Mesenchymal stem cell (in vitro differentiated cells and primary cell): ENCODE measurements at regions not wholly inside any gene's neighbourhood (a gene's known extent, or its start where the extent isn't known, plus 50 kb on each side); places are given as distances from the start of the nearest gene placed in this dataset.

ENCODE experiments used
- DNase-seq: peaks from one replicate; pipeline ENCODE4 v3.0.0-alpha.2; 2013
- H2AFZ ChIP-seq: one replicate; pipeline ENCODE4 v1.6.1; 2013; ENCODE audit warnings: low read depth, mild to moderate bottlenecking, control low read depth, inconsistent platforms, low read length, moderate library complexity
- H2AK5ac ChIP-seq: 2 replicates; pipeline ENCODE4 v1.6.1; 2013; ENCODE audit warnings: low read length, moderate library complexity, mild to moderate bottlenecking, inconsistent platforms; ENCODE audit not compliant: severe bottlenecking
- H2BK120ac ChIP-seq: one replicate; pipeline ENCODE4 v1.6.1; 2013; ENCODE audit warnings: low read depth, mild to moderate bottlenecking, inconsistent platforms, low read length, moderate library complexity
- H2BK12ac ChIP-seq, 2 experiments: one replicate each; pipeline ENCODE4 v1.6.1; 2013; ENCODE audit warnings: inconsistent platforms in 2 of 2, low read length in 2 of 2, mild to moderate bottlenecking in 2 of 2, moderate library complexity in 2 of 2, control low read depth in 1 of 2
- H2BK15ac ChIP-seq: one replicate; pipeline ENCODE4 v1.6.1; 2013; ENCODE audit warnings: mild to moderate bottlenecking, low read depth, inconsistent platforms; ENCODE audit not compliant: poor library complexity, severe bottlenecking
- H2BK5ac ChIP-seq: 2 replicates; pipeline ENCODE4 v1.6.1; 2013; ENCODE audit warnings: low read depth, mild to moderate bottlenecking, low read length, control low read depth, inconsistent platforms; ENCODE audit not compliant: poor library complexity, severe bottlenecking
- H3K14ac ChIP-seq, 2 experiments: one replicate each; pipeline ENCODE4 v1.6.1; 2013; ENCODE audit warnings: inconsistent platforms in 2 of 2, low read length in 2 of 2, control low read depth in 1 of 2, mild to moderate bottlenecking in 1 of 2, moderate library complexity in 1 of 2
- H3K18ac ChIP-seq, 2 experiments: one replicate each; pipeline ENCODE4 v1.6.1; 2013; ENCODE audit warnings: inconsistent platforms in 2 of 2, low read length in 2 of 2, control low read depth in 1 of 2, low read depth in 1 of 2, mild to moderate bottlenecking in 1 of 2
- H3K23ac ChIP-seq, 2 experiments: one replicate each; pipeline ENCODE4 v1.6.1; 2013; ENCODE audit warnings: inconsistent platforms in 2 of 2, low read length in 2 of 2, mild to moderate bottlenecking in 2 of 2, moderate library complexity in 2 of 2, control low read depth in 1 of 2
- H3K27ac ChIP-seq: 2 replicates; pipeline ENCODE4 v1.5.1; 2013; ENCODE audit warnings: mild to moderate bottlenecking, moderate library complexity, low read length, control low read depth, inconsistent platforms; ENCODE audit not compliant: poor library complexity, severe bottlenecking
- H3K27me3 ChIP-seq, 2 experiments: 2 replicates each; pipeline versions ENCODE4 v1.6.1 to v1.7.0; 2013; ENCODE audit warnings: low read length in 2 of 2, mild to moderate bottlenecking in 2 of 2, moderate library complexity in 2 of 2, control low read depth in 1 of 2, inconsistent platforms in 1 of 2; ENCODE audit not compliant: control insufficient read depth in 1 of 2, insufficient read depth in 1 of 2
- H3K36me3 ChIP-seq, 2 experiments: 2 replicates each; pipeline versions ENCODE4 v1.6.1 to v1.7.0; 2013; ENCODE audit warnings: low read length in 2 of 2, control low read depth in 1 of 2, inconsistent platforms in 1 of 2, low read depth in 1 of 2, mild to moderate bottlenecking in 1 of 2; ENCODE audit not compliant: insufficient read depth in 2 of 2, control insufficient read depth in 1 of 2
- H3K4ac ChIP-seq, 2 experiments: one replicate each; pipeline ENCODE4 v1.6.1; 2013; ENCODE audit warnings: inconsistent platforms in 2 of 2, low read length in 2 of 2, mild to moderate bottlenecking in 2 of 2, moderate library complexity in 2 of 2, control low read depth in 1 of 2, low read depth in 1 of 2
- H3K4me1 ChIP-seq: 2 replicates; pipeline ENCODE4 v1.6.1; 2013; ENCODE audit warnings: low read depth, low read length, control low read depth; ENCODE audit not compliant: control insufficient read depth, insufficient read depth
- H3K4me2 ChIP-seq: 2 replicates; pipeline ENCODE4 v1.6.1; 2013; ENCODE audit warnings: low read length, mild to moderate bottlenecking, inconsistent platforms; ENCODE audit not compliant: poor library complexity, severe bottlenecking
- H3K4me3 ChIP-seq, 2 experiments: 2 replicates each; pipeline versions ENCODE4 v1.5.1 to v1.7.0; 2013; ENCODE audit warnings: low read length in 2 of 2, mild to moderate bottlenecking in 2 of 2, control low read depth in 1 of 2, low read depth in 1 of 2; ENCODE audit not compliant: insufficient read depth in 1 of 2
- H3K79me1 ChIP-seq: replicated peaks from 2 replicates; pipeline ENCODE4 v1.6.1; 2013; ENCODE audit warnings: mild to moderate bottlenecking, control low read depth, low read length, inconsistent platforms; ENCODE audit not compliant: poor library complexity, severe bottlenecking
- H3K9ac ChIP-seq: 2 replicates; pipeline ENCODE4 v1.7.0; 2013; ENCODE audit warnings: mild to moderate bottlenecking, low read length, moderate library complexity
- H3K9me3 ChIP-seq: 2 replicates; pipeline ENCODE4 v1.7.0; 2013; ENCODE audit warnings: mild to moderate bottlenecking, low read length; ENCODE audit not compliant: control insufficient read depth
- H4K8ac ChIP-seq: one replicate; pipeline ENCODE4 v1.6.1; 2013; ENCODE audit warnings: inconsistent platforms, mild to moderate bottlenecking, low read length, moderate library complexity
- H4K91ac ChIP-seq: one replicate; pipeline ENCODE4 v1.6.1; 2013; ENCODE audit warnings: mild to moderate bottlenecking, low read length, inconsistent platforms
- WGBS: methylation state at CpG from one replicate; pipeline ENCODE4 v1.1.7; 2013; ENCODE audit warnings: mixed read lengths; 5-methylcytosine and 5-hydroxymethylcytosine counted together

DNA sequence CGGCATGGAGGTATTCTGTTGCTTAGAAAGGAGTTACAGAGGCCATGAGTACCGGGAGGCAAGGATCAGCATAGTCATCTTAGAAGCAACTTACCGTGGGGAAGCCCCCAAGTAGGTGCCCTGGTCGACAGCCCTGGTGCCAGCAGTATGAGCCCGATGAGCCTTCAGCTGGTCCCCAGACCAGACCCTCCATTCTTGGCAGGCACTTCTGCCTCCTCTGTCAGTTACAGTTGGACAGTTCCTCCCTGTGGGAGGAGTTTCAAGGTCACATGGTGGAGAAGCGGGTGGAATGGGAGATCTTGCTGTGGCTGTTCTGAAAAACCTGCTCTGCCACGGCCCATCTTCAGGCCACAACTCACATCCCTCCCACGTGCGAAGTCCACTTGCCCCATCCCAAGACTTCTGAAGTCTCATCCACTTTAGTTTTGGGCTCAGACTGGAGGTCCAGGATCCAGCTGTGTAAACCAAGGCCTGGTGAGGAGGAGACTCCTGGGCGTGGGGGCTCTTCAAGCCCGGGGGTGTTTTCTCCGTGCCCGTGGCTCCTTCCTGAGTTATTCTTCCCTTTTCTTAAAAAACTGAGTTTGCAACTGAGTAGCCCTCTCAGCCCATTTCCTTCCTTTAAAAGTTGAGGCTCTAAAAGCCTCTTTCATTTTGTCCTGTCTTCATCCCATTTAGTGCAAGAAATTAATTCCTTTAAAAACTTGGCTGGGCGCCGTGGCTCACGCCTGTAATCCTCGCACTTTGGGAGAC, 133.5 kb downstream of the SEC14L1 start:
- H3K9ac ChIP-seq = no peak overlapping the region
- no peak overlapping the region for H3K27ac ChIP-seq
- H2BK120ac ChIP-seq = no peak overlapping the region
- H2BK5ac ChIP-seq = no peak overlapping the region
- H3K4me2 ChIP-seq = no peak overlapping the region
- H3K23ac ChIP-seq = no peak overlapping the region
- H3K4me1 ChIP-seq = peaks cover 2% of the 10 kb centered on the region
- H3K4me3 ChIP-seq = no peak overlapping the region
- peak overlapping the region; percentile 3 for H2BK15ac ChIP-seq
- H3K79me1 ChIP-seq = no peaks in the 10 kb centered on the region
- H4K8ac ChIP-seq = no peak overlapping the region
- H3K14ac ChIP-seq = no peak overlapping the region
- no peak overlapping the region for H3K4ac ChIP-seq
- WGBS = 96% methylated on average over 16 of the region's 17 CpGs
- no peak overlapping the region for H3K18ac ChIP-seq
- H4K91ac ChIP-seq = no peak overlapping the region
- H3K27me3 ChIP-seq = no peaks in the 10 kb centered on the region
- H3K36me3 ChIP-seq = no peaks in the 10 kb centered on the region
- H2AFZ ChIP-seq = no peak overlapping the region
- no peak overlapping the region for H2BK12ac ChIP-seq
- no peak for DNase-seq
- peaks cover 3% of the 10 kb centered on the region for H3K9me3 ChIP-seq
- H2AK5ac ChIP-seq = no peak overlapping the region

DNA sequence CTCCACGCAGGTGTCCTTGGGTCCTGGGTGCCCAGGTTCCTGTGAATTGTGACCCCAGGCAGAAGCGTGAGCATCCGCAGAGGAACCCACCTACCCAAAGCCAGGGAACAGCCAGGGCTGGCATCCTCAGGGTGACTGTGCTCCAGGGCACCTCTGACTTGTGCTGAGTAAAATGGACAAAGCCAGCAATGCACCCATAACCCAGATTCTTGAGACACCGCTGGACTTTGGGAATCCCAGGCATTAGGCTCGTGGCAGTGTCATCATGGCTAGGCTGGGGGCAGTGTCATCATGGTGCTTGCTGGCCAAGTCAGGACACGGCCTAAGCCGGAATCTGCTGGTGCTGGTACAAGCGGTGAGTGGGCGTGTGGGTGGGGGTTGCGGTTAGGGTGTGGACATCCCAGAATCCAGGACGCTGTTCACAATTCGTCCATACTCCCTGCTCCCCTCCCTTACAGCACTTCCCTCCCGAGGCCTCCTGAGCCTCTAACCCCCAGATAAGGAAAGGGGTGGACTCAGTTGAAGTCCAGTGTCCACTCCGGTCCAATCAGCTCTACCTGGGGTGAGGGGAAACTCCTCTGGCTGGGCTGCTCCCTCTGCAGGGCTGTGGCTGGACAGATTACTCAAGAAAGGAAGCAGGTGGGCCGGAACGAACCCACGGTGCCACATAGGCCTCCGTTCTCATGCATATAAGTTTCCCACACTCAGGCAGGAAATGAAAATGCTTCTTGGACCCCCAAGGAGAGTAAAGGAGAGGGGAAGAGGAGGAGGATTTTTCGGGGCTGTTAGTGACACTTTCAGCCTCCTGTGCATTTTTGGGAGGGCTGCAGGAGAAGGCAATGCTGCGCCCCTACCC, 138.9 kb downstream of the SEC14L1 start:
- H3K14ac ChIP-seq = no peak overlapping the region
- no peak overlapping the region for H3K23ac ChIP-seq
- H4K8ac ChIP-seq = no peak overlapping the region
- no peak overlapping the region for H3K4ac ChIP-seq
- H3K36me3 ChIP-seq = peaks cover 0 to 5% of the 10 kb centered on the region in 2 experiments
- no peak overlapping the region for H3K27ac ChIP-seq
- H3K4me3 ChIP-seq = no peak overlapping the region
- H2BK15ac ChIP-seq = no peak overlapping the region
- no peak overlapping the region for H3K9ac ChIP-seq
- no peak overlapping the region for H3K18ac ChIP-seq
- H2BK5ac ChIP-seq = no peak overlapping the region
- H3K27me3 ChIP-seq = no peaks in the 10 kb centered on the region
- no peak overlapping the region for H3K4me2 ChIP-seq
- H2BK12ac ChIP-seq = no peak overlapping the region
- peak overlapping the region; percentile 14 for H4K91ac ChIP-seq
- H3K79me1 ChIP-seq = peaks cover 7% of the 10 kb centered on the region
- H2BK120ac ChIP-seq = no peak overlapping the region
- DNase-seq = peak; percentile 16
- peak overlapping the region; percentile 18 for H2AK5ac ChIP-seq
- 81% methylated on average over 13 of the region's 20 CpGs for WGBS
- no peaks in the 10 kb centered on the region for H3K9me3 ChIP-seq
- peaks cover 28% of the 10 kb centered on the region for H3K4me1 ChIP-seq
- H2AFZ ChIP-seq = no peak overlapping the region

DNA sequence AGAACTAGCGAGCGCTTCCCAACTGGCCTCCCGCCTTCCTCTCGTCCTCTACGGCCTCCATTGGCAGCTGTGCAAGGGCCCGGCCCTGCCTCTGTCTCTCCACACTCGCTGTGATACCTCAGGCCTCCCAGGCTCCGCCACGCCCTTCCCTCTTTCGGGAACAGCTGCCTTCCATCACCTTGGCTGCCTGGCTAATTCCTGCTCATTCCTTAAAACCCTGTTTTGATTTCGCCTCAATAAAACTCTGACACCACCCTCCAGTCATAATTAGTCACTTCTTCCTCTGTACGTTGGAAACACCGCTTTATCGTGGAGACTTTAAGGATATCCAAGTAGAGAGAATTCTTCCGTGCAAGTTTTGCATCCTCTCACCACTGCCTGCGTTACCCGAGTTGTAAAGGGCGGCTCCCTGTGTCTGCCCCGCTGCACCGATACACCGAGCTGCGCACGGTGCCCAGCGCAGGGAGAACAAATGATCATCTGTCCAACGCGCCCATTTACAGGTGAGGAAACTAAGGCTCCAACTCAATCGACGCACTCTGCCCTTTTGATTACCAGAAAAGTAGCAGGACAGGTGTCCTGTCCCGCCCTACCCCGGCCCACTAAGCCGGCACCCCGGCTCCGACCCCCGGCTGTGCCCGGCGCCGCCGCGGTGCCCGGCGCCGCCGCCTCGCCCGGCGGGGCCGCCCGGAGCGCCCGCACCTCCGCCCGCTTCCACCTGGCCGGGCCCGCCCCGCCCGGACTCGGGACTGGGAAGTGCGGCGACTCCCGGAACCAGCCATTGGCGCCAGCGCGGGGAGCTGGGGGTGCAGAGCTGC, 139.7 kb downstream of the SEC14L1 start:
- H3K27ac ChIP-seq = no peak overlapping the region
- H2BK120ac ChIP-seq = no peak overlapping the region
- H3K4ac ChIP-seq = no peak overlapping the region
- H3K4me2 ChIP-seq = peak overlapping the region; percentile 70
- H2AK5ac ChIP-seq = no peak overlapping the region
- no peak overlapping the region for H2BK5ac ChIP-seq
- peak overlapping the region; percentile 14 for H4K91ac ChIP-seq
- no peaks in the 10 kb centered on the region for H3K9me3 ChIP-seq
- peak overlapping the region in 1 of 2 experiments; percentile 43 for H3K23ac ChIP-seq
- peak overlapping the region; percentile 90 for H2BK15ac ChIP-seq
- H3K14ac ChIP-seq = no peak overlapping the region
- WGBS = 11% methylated on average over 39 of the region's 63 CpGs
- peaks cover 0 to 5% of the 10 kb centered on the region in 2 experiments for H3K36me3 ChIP-seq
- H4K8ac ChIP-seq = no peak overlapping the region
- peaks cover 32% of the 10 kb centered on the region for H3K4me1 ChIP-seq
- H3K18ac ChIP-seq = peak overlapping the region in 1 of 2 experiments; percentile 71
- DNase-seq = peak; percentile 77
- H3K79me1 ChIP-seq = peaks cover 7% of the 10 kb centered on the region
- H2AFZ ChIP-seq = peak overlapping the region; percentile 19
- H3K4me3 ChIP-seq = peak overlapping the region; percentile 69 to 78
- peak overlapping the region in 1 of 2 experiments; percentile 12 for H2BK12ac ChIP-seq
- H3K9ac ChIP-seq = peak overlapping the region; percentile 57
- no peaks in the 10 kb centered on the region for H3K27me3 ChIP-seq
